ENCODE measurements at regions not wholly inside any gene's neighbourhood (a gene's known extent, or its start where the extent isn't known, plus 50 kb on each side); places are given as distances from the start of the nearest gene placed in this dataset.

- no peak for DNase-seq (ENCODE audit: extremely low read depth, low read depth, low spot score)
Measured at GRCh38 chr9:106726070-106726815, 136.7 kb upstream of the ZNF462 start.

- DNase-seq (ENCODE audit: extremely low read depth, low read depth, low spot score) = no peak
Measured at GRCh38 chr9:106727969-106728368, 135.0 kb upstream of the ZNF462 start.

DNA sequence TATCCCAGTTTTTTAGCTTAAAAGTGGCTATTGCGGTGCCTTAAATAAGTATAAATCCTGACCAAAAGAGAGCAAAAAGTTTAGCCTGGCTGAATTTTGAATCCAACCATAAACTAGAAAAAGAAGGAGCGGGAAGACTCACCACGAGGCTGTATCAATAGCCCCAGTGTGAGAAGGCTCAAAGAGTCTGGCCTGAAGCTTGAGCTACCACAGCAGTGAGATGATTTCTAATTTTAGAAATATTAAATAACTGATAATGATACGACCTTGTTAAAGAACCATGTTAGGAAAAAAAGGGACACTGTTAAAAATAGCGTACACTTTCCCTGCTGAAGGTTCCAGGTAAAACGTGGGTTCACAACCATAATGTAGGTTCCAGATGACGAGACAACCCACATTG lies 134.1 kb upstream of the ZNF462 start:
- no peak for DNase-seq (ENCODE audit: extremely low read depth, low read depth, low spot score)

DNA sequence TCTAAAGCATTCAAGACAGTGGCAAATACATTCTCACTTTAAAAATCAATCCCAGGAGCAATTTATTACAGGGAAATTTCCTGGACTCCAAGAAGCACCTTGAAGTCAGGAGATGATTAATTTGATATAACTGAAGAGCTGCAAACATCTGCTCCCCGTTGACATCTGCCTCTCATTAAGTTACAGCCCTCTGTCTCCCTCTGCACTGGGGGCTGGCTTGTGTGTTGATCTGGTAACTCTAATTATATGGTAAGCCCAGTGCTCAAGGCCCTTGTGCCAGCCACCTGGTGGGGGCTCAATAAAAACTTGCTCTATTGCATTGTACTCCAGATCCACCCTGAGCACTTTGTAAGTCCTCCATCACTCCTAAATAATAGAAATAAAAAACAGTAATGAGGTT lies 131.1 kb upstream of the ZNF462 start:
- DNase-seq (ENCODE audit: extremely low read depth, low read depth, low spot score) = no peak

DNA sequence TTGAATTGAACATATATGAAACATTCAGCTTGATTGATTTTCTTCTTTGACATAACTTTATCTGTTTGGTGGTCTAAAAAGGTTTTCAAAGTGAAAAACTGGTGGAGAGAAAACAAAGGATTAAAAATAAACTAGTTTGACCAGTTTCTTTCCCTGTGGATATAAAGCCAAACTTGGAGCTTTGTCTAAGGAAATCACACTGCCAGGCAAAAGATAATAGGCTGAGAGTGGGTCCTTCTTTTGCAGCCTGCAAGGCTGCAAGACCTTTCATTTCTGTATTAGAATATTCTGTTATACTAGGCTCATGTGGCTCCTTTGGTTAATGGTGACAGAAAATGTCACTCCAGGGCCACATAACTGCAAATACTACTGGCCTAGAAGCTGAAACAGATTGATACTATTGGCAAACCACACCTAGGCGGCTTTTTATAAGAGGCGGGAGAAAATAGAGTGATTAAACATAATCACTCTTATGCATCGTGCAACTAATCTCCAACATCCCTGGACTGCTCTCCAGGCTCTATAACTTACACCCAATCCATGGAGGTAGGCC lies 129.1 kb upstream of the ZNF462 start:
- DNase-seq (ENCODE audit: extremely low read depth, low read depth, low spot score) = no peak

DNA sequence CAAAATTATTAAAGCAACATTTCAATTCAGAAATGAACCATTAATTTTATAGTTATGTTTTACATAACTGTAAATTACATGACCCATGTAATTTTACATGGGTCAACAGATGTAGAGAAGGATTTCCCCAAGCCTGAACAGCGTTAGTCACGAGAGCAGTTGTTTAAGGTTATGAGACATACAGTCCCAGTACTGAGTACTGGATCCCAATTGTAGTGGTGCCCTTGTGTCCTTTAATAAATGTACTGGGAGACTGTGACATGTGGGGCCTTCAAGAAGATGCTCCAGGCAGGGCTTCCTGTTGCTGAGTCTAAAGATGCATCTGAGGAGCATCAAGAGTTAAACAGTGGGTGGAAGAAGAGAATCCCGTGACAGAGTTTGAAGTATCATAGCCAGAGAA lies 125.5 kb upstream of the ZNF462 start:
- DNase-seq (ENCODE audit: extremely low read depth, low read depth, low spot score) = no peak

- DNase-seq (ENCODE audit: extremely low read depth, low read depth, low spot score) = no peak
Measured at GRCh38 chr9:106738109-106738508, 124.9 kb upstream of the ZNF462 start.

DNA sequence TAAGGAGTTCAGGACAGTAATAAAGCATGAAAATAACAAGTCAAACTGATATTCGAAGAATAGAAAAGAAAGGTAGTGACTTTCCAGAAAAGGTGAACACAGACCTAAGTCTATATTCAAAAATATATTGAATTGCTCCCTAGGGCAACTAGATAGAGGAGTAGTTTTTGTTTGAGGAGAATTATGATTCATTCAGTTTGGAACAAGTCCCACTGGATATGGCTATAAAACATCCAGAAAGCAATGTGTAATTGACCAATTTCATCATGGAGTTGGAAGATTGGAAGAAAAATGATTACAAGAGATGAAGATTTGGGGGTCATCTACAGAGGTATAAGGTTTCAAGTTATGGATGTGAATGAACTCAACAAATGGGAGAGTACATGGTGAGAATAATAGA lies 117.5 kb upstream of the ZNF462 start:
- no peak for DNase-seq (ENCODE audit: extremely low read depth, low read depth, low spot score)

- DNase-seq (ENCODE audit: extremely low read depth, low read depth, low spot score) = no peak
Measured at GRCh38 chr9:106745876-106746275, 117.1 kb upstream of the ZNF462 start.

GRCh38 chr9:106751681-106752080 lies 111.3 kb upstream of the ZNF462 start:
- DNase-seq (ENCODE audit: extremely low read depth, low read depth, low spot score) = no peak

DNA sequence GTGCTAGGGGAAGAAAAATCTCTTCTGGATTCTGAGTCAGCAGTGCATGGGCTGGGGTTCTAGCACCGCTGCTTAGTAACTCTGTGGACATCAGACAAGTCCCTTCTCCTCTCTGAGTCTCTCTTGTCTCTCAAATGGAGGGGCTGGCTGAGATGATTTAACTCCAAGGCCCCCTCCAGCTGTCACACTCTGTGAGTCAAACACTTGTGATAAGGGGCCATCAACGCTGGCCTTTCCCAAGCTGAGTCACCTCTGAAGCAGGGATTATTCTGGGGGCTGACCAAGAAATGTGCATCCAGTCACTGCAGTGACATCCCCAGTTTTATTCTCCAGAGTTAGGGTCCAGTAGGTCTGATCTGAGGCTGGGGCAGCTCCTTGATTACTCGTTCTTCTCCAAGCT lies 110.4 kb upstream of the ZNF462 start:
- DNase-seq (ENCODE audit: extremely low read depth, low read depth, low spot score) = no peak

GRCh38 chr9:106753155-106753671 lies 109.8 kb upstream of the ZNF462 start:
- no peak for DNase-seq (ENCODE audit: extremely low read depth, low read depth, low spot score)

GRCh38 chr9:106755736-106756135 lies 107.2 kb upstream of the ZNF462 start:
- DNase-seq (ENCODE audit: extremely low read depth, low read depth, low spot score) = no peak

- DNase-seq (ENCODE audit: extremely low read depth, low read depth, low spot score) = no peak
Measured at GRCh38 chr9:106757514-106757913, 105.5 kb upstream of the ZNF462 start.

GRCh38 chr9:106758911-106759310 lies 104.1 kb upstream of the ZNF462 start:
- DNase-seq (ENCODE audit: extremely low read depth, low read depth, low spot score) = no peak

DNA sequence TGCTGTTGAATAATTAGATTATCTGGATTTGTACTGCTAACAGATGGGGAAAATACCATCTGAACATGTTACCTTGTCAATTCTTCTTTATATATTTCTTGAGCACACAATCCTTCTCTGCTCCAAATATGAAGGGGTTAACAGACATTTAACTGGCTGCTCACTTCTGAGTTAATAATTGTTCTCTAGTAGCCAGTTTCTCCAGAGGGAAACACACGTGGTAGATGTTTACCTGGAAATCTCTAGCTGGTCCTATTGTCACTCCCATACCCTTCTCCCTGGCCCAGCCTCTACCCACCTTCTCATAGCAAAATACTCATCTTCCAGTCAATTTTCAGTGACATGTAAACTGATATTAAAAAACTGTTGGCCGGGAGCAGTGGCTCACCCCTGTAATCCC lies 101.5 kb upstream of the ZNF462 start:
- DNase-seq (ENCODE audit: extremely low read depth, low read depth, low spot score) = no peak

DNA sequence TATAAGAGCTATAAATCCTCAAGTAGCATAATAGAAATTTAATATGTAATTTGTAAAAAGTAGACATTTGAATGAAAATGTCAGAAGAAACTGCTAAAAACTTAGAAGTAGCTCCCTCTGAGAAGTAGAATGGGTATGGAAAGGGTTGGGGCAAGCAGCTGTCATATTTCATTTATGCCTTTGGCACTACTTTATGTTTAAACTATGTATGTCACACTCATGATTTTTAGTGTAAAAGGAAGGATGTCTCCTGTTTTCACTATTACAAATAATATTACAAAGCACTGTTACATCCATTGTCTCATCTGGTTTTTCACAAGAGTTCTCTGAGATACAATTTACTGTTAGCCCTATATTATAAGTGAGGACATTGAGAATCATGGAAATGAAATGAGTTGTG lies 96.3 kb upstream of the ZNF462 start:
- DNase-seq (ENCODE audit: extremely low read depth, low read depth, low spot score) = no peak

GRCh38 chr9:106769331-106769730 lies 93.6 kb upstream of the ZNF462 start:
- no peak for DNase-seq (ENCODE audit: extremely low read depth, low read depth, low spot score)

DNA sequence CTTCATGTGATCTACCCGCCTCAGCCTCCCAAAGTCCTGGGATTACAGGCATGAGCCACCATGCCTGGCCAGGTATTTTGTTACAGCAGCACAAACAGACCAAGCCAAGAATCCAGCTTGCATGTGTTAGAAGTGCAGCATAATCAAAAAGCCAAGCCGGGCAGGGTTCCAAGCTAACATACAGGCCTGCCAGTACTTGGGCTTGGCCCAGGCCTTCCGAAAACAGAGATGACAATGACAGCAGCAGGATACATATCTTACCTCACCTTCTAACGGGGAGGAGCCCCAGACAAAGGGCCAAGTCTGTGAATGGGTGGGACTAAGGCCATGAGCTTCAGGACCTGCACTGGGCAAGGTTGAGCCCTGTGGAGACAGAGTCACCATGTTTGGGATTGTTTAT lies 91.4 kb upstream of the ZNF462 start:
- no peak for DNase-seq (ENCODE audit: extremely low read depth, low read depth, low spot score)

- no peak for DNase-seq (ENCODE audit: extremely low read depth, low read depth, low spot score)
Measured at GRCh38 chr9:106772523-106773290, 90.3 kb upstream of the ZNF462 start.

DNA sequence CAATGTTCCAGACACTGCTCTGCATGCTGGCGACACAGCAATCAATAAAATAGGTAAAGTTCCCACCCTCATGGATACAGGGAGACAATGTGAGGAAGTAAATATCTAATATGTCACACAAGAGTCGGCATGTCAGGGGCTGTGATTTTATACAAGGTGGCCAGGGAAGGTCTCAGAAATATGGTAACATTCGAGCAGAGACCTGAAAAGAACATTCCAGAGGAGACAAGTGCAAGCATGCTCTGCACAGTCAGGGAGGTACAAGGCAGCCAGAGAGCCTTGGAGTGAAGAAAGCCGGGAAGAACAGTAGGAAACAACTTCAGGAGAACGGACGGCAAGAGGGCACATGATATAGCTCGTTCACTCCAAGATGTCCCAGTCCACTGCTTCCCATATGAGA lies 89.2 kb upstream of the ZNF462 start:
- DNase-seq (ENCODE audit: extremely low read depth, low read depth, low spot score) = no peak

GRCh38 chr9:106775960-106776359 lies 87.0 kb upstream of the ZNF462 start:
- DNase-seq (ENCODE audit: extremely low read depth, low read depth, low spot score) = no peak
